K562 (cell line): ENCODE measurements at regions not wholly inside any gene's neighbourhood (a gene's known extent, or its start where the extent isn't known, plus 50 kb on each side); places are given as distances from the start of the nearest gene placed in this dataset.

ENCODE experiments used
- ATAC-seq: fragments of 200-7000 bp; cut with Tn5 transposase; 3 replicates; pipeline ENCODE4 v1.9.1; 2020; ENCODE audit warnings: moderate library complexity
- BruUV-seq: library from RNA; stranded (reverse); fragments of 400-500 nt; replicated peaks from 2 replicates; lab custom pipeline; 2021; lab: Mats Ljungman, UMichigan
- CTCF ChIA-PET: fragments of 300-600 bp; formaldehyde crosslinking; extraction: SDS; loops from one replicate; lab custom pipeline; 2021; ENCODE audit warnings: low intra/inter-chr PET ratio; lab: Yijun Ruan, JAX
- POLR2A ChIA-PET: fragments of 300-600, 350-650 bp; sonication (Branson Sonifier 250); formaldehyde crosslinking; extraction: SDS; loops from one replicate; lab custom pipeline; 2021; ENCODE audit warnings: antibody characterized with exemption, inconsistent platforms; lab: Yijun Ruan, JAX
- DNase-seq, 4 experiments: peaks; one replicate each; pipeline versions ENCODE4 v3.0.0 to v3.0.0-alpha.2; 2011 to 2018; ENCODE audit warnings: low spot score in 3 of 4, mixed read lengths in 3 of 4; ENCODE audit errors: extremely low read depth in 1 of 4
- FAIRE-seq: peaks from 2 replicates; lab custom pipeline; 2011; peaks lifted over from hg19 to GRCh38; lab: Jason Lieb, UNC
- H2AFZ ChIP-seq: 2 replicates; pipeline ENCODE4 v1.6.0; 2011; ENCODE audit warnings: low read depth, low read length, control low read depth, inconsistent platforms
- H3K27ac ChIP-seq: fragments of 200-600 bp; 3 replicates; pipeline ENCODE4 v1.8.0; 2011; ENCODE audit warnings: low read depth, mild to moderate bottlenecking, control low read depth, inconsistent platforms, low read length, moderate library complexity, mixed read lengths; ENCODE audit errors: extremely low read depth
- H3K27me3 ChIP-seq, 2 experiments: fragments of 300-600 bp in 1 of 2; 2 replicates in 1 of 2; 3 replicates in 1 of 2; pipeline versions ENCODE4 v1.6.0 to v1.8.0; 2011; ENCODE audit warnings: inconsistent platforms in 2 of 2, low read length in 2 of 2, mild to moderate bottlenecking in 1 of 2, mixed read lengths in 1 of 2, moderate library complexity in 1 of 2; ENCODE audit not compliant: control insufficient read depth in 2 of 2, insufficient read depth in 2 of 2
- H3K36me3 ChIP-seq: fragments of 300-600 bp; 3 replicates; pipeline ENCODE4 v1.8.0; 2011; ENCODE audit warnings: mild to moderate bottlenecking, low read length, inconsistent platforms; ENCODE audit not compliant: control insufficient read depth, insufficient read depth
- H3K4me1 ChIP-seq, 2 experiments: fragments of 200-600 bp in 1 of 2; replicated peaks in 1 of 2; 2 replicates in 1 of 2; 3 replicates in 1 of 2; pipeline versions ENCODE4 v1.5.1 to v1.8.0; 2011; ENCODE audit warnings: inconsistent platforms in 2 of 2, low read length in 2 of 2, mild to moderate bottlenecking in 1 of 2, mixed read lengths in 1 of 2, moderate library complexity in 1 of 2; ENCODE audit not compliant: control insufficient read depth in 2 of 2, insufficient read depth in 2 of 2
- H3K4me2 ChIP-seq: 2 replicates; pipeline ENCODE4 v1.6.1; 2011; ENCODE audit warnings: low read length, control low read depth, inconsistent platforms, mixed read lengths; ENCODE audit not compliant: insufficient read depth
- H3K4me3 ChIP-seq: fragments of 200-600 bp; sonication (generic), shearing (Covaris generic); 2 replicates; pipeline ENCODE4 v1.5.1; 2016; ENCODE audit warnings: control low read depth, inconsistent platforms
- H3K79me2 ChIP-seq: fragments of 200-600 bp; 3 replicates; pipeline ENCODE4 v1.8.0; 2011; ENCODE audit warnings: low read length, inconsistent platforms; ENCODE audit not compliant: control insufficient read depth, insufficient read depth
- H3K9ac ChIP-seq, 2 experiments: 2 replicates each; pipeline versions ENCODE4 v1.6.0 to v1.6.1; 2011; ENCODE audit warnings: low read depth in 2 of 2, low read length in 2 of 2, control low read depth in 1 of 2, inconsistent platforms in 1 of 2, mild to moderate bottlenecking in 1 of 2, mixed read lengths in 1 of 2; ENCODE audit not compliant: insufficient read depth in 1 of 2
- H3K9me1 ChIP-seq: one replicate; pipeline ENCODE4 v1.6.0; 2011; ENCODE audit warnings: inconsistent platforms, mild to moderate bottlenecking, low read length, moderate library complexity; ENCODE audit not compliant: control insufficient read depth, insufficient read depth
- H3K9me3 ChIP-seq: replicated peaks from 2 replicates; pipeline ENCODE4 v1.5.1; 2011; ENCODE audit warnings: low read depth, low read length, inconsistent platforms; ENCODE audit not compliant: control insufficient read depth, insufficient read depth
- H4K20me1 ChIP-seq: replicated peaks from 2 replicates; pipeline ENCODE4 v1.6.1; 2011; ENCODE audit warnings: low read length, inconsistent platforms, mixed read lengths; ENCODE audit not compliant: control insufficient read depth, insufficient read depth
- IFI16 ChIP-seq: fragments of 250-450 bp; sonication (Bioruptor Pico); IDR thresholded peaks from 2 replicates; pipeline ENCODE4 v2.1.2; 2022; ENCODE audit warnings: mild to moderate bottlenecking, inconsistent platforms
- PTBP1 ChIP-seq: fragments of 200-400 bp; formaldehyde crosslinking; IDR thresholded peaks from 2 replicates; pipeline ENCODE4 v1.6.1; 2017; ENCODE audit warnings: low read depth, low read length
- TRIM25 ChIP-seq: fragments of 450-650 bp; IDR thresholded peaks from 2 replicates; pipeline ENCODE4 v1.7.0; 2016; ENCODE audit warnings: borderline replicate concordance
- ZFP91 ChIP-seq: sonication (generic); formaldehyde crosslinking; IDR thresholded peaks from 2 replicates; pipeline ENCODE4 v1.8.0; 2022; ENCODE audit warnings: mild to moderate bottlenecking, missing genetic modification reagents
- ZNF316 ChIP-seq: fragments of 450-650 bp; IDR thresholded peaks from 2 replicates; pipeline ENCODE4 v1.6.1; 2016
- ZSCAN29 ChIP-seq: fragments of 450-650 bp; IDR thresholded peaks from 2 replicates; pipeline ENCODE4 v1.6.1; 2017
- WGBS: fragments of 100-300 bp; shearing (Covaris generic); methylation state at CpG from one replicate; pipeline ENCODE4 v1.1.6; 2016; ENCODE audit warnings: low coverage, mixed read lengths; ENCODE audit not compliant: insufficient coverage; ENCODE audit errors: missing lambda C conversion rate; 5-methylcytosine and 5-hydroxymethylcytosine counted together
- in situ Hi-C: fragments of 300-500 bp; cut with MboI; formaldehyde crosslinking; loops from 4 replicates; pipeline ENCODE4 v1.15.0; 2018; ENCODE audit warnings: inconsistent platforms, mixed read lengths
- intact Hi-C: fragments of 100-400 bp; cut with micrococcal nuclease; formaldehyde crosslinking; loops from 2 replicates; pipeline ENCODE4 v1.14.2; 2022
- TF ChIP-seq, protein P1 (sequence below): sonication (generic); formaldehyde crosslinking; IDR thresholded peaks from 2 replicates; pipeline ENCODE4 v1.8.1; 2023; ENCODE audit warnings: missing genetic modification reagents, mild to moderate bottlenecking, borderline replicate concordance

DNA sequence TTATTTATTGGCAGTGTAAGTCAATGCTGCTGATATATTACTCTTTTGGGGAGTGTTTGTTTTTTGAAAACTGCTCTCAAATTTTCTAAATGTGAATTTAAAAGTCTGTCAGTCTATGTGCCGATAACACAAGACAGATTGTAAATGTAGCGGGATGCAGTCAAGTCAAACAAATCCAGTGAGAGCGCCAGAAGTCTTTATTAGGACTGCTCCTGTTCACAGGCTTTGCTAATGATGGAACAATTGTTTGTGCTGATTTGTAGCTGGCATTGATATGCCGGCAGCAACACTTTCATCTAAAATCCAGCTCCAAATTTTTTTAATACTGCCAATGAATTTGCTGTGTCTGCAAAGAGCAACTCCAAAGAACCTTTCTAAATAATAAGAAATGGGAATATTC is 78.7 kb upstream of the TET2 start:
- no peak overlapping the region for H3K27ac ChIP-seq
- H3K9ac ChIP-seq: no peak overlapping the region
- H3K4me3 ChIP-seq: no peak overlapping the region
- H3K9me1 ChIP-seq: no peaks in the 10 kb centered on the region
- CTCF ChIA-PET: no interaction called here
- H3K27me3 ChIP-seq: no peaks in the 10 kb centered on the region
- H3K79me2 ChIP-seq: no peaks in the 10 kb centered on the region
- in situ Hi-C loops (no loop called here), intact Hi-C loops (no loop called here)
- no TSS peak for BruUV-seq
- 0% methylated on average over 4 of the region's 4 CpGs for WGBS
- no peaks in the 10 kb centered on the region for H4K20me1 ChIP-seq
- H3K4me2 ChIP-seq: no peak overlapping the region
- H2AFZ ChIP-seq: no peak overlapping the region
- DNase-seq: no peak
- FAIRE-seq: no peak
- no peaks in the 10 kb centered on the region for H3K36me3 ChIP-seq
- no peaks in the 10 kb centered on the region for H3K9me3 ChIP-seq
- H3K4me1 ChIP-seq: no peaks in the 10 kb centered on the region
- TF ChIP-seq PTBP1 (no peak), TRIM25 (no peak), IFI16 (no peak), ZFP91 (CRISPR knock-in tag) (no peak), ZSCAN29 (no peak), ZNF316 (no peak)
- TF ChIP-seq, protein P1, sequence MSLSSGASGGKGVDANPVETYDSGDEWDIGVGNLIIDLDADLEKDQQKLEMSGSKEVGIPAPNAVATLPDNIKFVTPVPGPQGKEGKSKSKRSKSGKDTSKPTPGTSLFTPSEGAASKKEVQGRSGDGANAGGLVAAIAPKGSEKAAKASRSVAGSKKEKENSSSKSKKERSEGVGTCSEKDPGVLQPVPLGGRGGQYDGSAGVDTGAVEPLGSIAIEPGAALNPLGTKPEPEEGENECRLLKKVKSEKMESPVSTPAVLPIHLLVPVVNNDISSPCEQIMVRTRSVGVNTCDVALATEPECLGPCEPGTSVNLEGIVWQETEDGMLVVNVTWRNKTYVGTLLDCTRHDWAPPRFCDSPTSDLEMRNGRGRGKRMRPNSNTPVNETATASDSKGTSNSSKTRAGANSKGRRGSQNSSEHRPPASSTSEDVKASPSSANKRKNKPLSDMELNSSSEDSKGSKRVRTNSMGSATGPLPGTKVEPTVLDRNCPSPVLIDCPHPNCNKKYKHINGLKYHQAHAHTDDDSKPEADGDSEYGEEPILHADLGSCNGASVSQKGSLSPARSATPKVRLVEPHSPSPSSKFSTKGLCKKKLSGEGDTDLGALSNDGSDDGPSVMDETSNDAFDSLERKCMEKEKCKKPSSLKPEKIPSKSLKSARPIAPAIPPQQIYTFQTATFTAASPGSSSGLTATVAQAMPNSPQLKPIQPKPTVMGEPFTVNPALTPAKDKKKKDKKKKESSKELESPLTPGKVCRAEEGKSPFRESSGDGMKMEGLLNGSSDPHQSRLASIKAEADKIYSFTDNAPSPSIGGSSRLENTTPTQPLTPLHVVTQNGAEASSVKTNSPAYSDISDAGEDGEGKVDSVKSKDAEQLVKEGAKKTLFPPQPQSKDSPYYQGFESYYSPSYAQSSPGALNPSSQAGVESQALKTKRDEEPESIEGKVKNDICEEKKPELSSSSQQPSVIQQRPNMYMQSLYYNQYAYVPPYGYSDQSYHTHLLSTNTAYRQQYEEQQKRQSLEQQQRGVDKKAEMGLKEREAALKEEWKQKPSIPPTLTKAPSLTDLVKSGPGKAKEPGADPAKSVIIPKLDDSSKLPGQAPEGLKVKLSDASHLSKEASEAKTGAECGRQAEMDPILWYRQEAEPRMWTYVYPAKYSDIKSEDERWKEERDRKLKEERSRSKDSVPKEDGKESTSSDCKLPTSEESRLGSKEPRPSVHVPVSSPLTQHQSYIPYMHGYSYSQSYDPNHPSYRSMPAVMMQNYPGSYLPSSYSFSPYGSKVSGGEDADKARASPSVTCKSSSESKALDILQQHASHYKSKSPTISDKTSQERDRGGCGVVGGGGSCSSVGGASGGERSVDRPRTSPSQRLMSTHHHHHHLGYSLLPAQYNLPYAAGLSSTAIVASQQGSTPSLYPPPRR (CRISPR knock-in tag): no peak
- POLR2A ChIA-PET: no interaction called here
- ATAC-seq: no peak
